ENCODE measurements at regions not wholly inside any gene's neighbourhood (a gene's known extent, or its start where the extent isn't known, plus 50 kb on each side); places are given as distances from the start of the nearest gene placed in this dataset.

- no peak for TF ChIP-seq MYNN (tag by site-specific recombination; IDR thresholded peaks at IDR 0.05; ENCODE audit: borderline replicate concordance)
- no peak for TF ChIP-seq ZNF121 (tag by site-specific recombination; IDR thresholded peaks at IDR 0.05)
- TF ChIP-seq ZNF10 (tag by site-specific recombination; IDR thresholded peaks at IDR 0.05): no peak
- no peak for TF ChIP-seq ZBTB20 (tag by site-specific recombination; IDR thresholded peaks at IDR 0.05)
- TF ChIP-seq ZBTB10 (tag by site-specific recombination; IDR thresholded peaks at IDR 0.05): no peak
- TF ChIP-seq PRDM1 (tag by site-specific recombination; IDR thresholded peaks at IDR 0.05): no peak
- TF ChIP-seq ZNF548 (tag by site-specific recombination; IDR thresholded peaks at IDR 0.05): no peak
- TF ChIP-seq ZNF704 (tag by site-specific recombination; IDR thresholded peaks at IDR 0.05): no peak
- TF ChIP-seq ZNF426 (tag by site-specific recombination; IDR thresholded peaks at IDR 0.05): no peak
- TF ChIP-seq ZNF777 (tag by site-specific recombination; IDR thresholded peaks at IDR 0.05; ENCODE audit: borderline replicate concordance): no peak
- TF ChIP-seq SCRT2 (tag by site-specific recombination; IDR thresholded peaks at IDR 0.05): no peak
- no peak for TF ChIP-seq ZNF768 (tag by site-specific recombination; IDR thresholded peaks at IDR 0.05)
- Histone ChIP-seq H3K27ac (ENCODE audit: extremely low read depth, low read depth, low read length) (no peak overlapping the region), H3K4me1 (ENCODE audit: control insufficient read depth, insufficient read depth, low read length) (no peaks in the 10 kb centered on the region), H3K36me3 (ENCODE audit: control insufficient read depth in 2 of 2, insufficient read depth in 1 of 2, low read length in 2 of 2) (no peaks in the 10 kb centered on the region), H3K9me3 (ENCODE audit: control insufficient read depth, insufficient read depth, low read depth, low read length) (no peaks in the 10 kb centered on the region), H3K4me3 (ENCODE audit: low read depth, low read length) (no peak overlapping the region)
- POLR2A ChIA-PET: no interaction called here
- CTCF ChIA-PET: no interaction called here
Measured at GRCh38 chrX:46317163-46317562, 228.1 kb downstream of the ZNF674 start.

- Histone ChIP-seq H3K36me3 (ENCODE audit: control insufficient read depth in 2 of 2, insufficient read depth in 1 of 2, low read length in 2 of 2) (no peaks in the 10 kb centered on the region), H3K27ac (ENCODE audit: extremely low read depth, low read depth, low read length) (no peak overlapping the region), H3K4me1 (ENCODE audit: control insufficient read depth, insufficient read depth, low read length) (no peaks in the 10 kb centered on the region), H3K4me3 (ENCODE audit: low read depth, low read length) (no peak overlapping the region), H3K9me3 (ENCODE audit: control insufficient read depth, insufficient read depth, low read depth, low read length) (no peaks in the 10 kb centered on the region)
- ChIA-PET POLR2A (no interaction called here), CTCF (interaction anchor here (1.0 kb wide), 1 partner anchor 30 kb away, joined by 3 read pairs; no protein-coding TSS in a partner anchor)
- TF ChIP-seq SP7 (tag by site-specific recombination; IDR thresholded peaks at IDR 0.05) (no peak), ZBTB7A (tag by site-specific recombination; IDR thresholded peaks at IDR 0.05; ENCODE audit: low read depth) (no peak), ZNF692 (tag by site-specific recombination; IDR thresholded peaks at IDR 0.05) (no peak), MEIS1 (CRISPR knock-in tag; IDR thresholded peaks at IDR 0.05; ENCODE audit: borderline replicate concordance) (no peak), ZNF398 (tag by site-specific recombination; IDR thresholded peaks at IDR 0.05) (no peak), ZNF501 (tag by site-specific recombination; IDR thresholded peaks at IDR 0.05) (no peak), GLI2 (tag by site-specific recombination; IDR thresholded peaks at IDR 0.05; ENCODE audit: borderline replicate concordance, low read depth) (no peak), ZNF302 (tag by site-specific recombination; IDR thresholded peaks at IDR 0.05; ENCODE audit: low read depth) (no peak), ZNF621 (tag by site-specific recombination; IDR thresholded peaks at IDR 0.05) (no peak), GFI1B (tag by site-specific recombination; IDR thresholded peaks at IDR 0.05) (no peak), KLF7 (tag by site-specific recombination; IDR thresholded peaks at IDR 0.05; ENCODE audit: borderline replicate concordance) (no peak), ZNF223 (tag by site-specific recombination; IDR thresholded peaks at IDR 0.05) (no peak), ZNF658 (tag by site-specific recombination; IDR thresholded peaks at IDR 0.05) (no peak), ZNF280C (tag by site-specific recombination; IDR thresholded peaks at IDR 0.05) (no peak), ZNF140 (tag by site-specific recombination; IDR thresholded peaks at IDR 0.05) (no peak)
Measured at GRCh38 chrX:46311581-46312120, 233.6 kb downstream of the ZNF674 start.

All from HEK293 (cell line).